GM21526 (cell line): ENCODE measurements at regions not wholly inside any gene's neighbourhood (a gene's known extent, or its start where the extent isn't known, plus 50 kb on each side); places are given as distances from the start of the nearest gene placed in this dataset.

Experiments used
- ATAC-seq: cut with Tn5 transposase; IDR thresholded peaks from one replicate; pipeline ENCODE4 v1.9.1; 2021; ENCODE audit warnings: moderate library complexity; ENCODE audit not compliant: unreplicated experiment, low FRiP score

GRCh38 chr1:119294722-119295121 lies 73.9 kb upstream of the HAO2 start:
- no peak for ATAC-seq

- ATAC-seq: no peak
Observed at GRCh38 chr1:119298687-119299303, 69.8 kb upstream of the HAO2 start.

GRCh38 chr1:119302011-119302410 lies 66.6 kb upstream of the HAO2 start:
- no peak for ATAC-seq

- no peak for ATAC-seq
Observed at GRCh38 chr1:119308130-119308700, 60.4 kb upstream of the HAO2 start.

- no peak for ATAC-seq
Observed at GRCh38 chr1:119308806-119309205, 59.8 kb upstream of the HAO2 start.

- ATAC-seq: no peak
Observed at GRCh38 chr1:119310301-119310700, 58.3 kb upstream of the HAO2 start.

- no peak for ATAC-seq
Observed at GRCh38 chr1:119312500-119312899, 56.1 kb upstream of the HAO2 start.

GRCh38 chr1:119314001-119314796 lies 54.4 kb upstream of the HAO2 start:
- no peak for ATAC-seq

- no peak for ATAC-seq
Observed at GRCh38 chr1:119316870-119317416, 51.6 kb upstream of the HAO2 start.

- ATAC-seq: no peak
Observed at GRCh38 chr1:119318466-119319309, 49.9 kb upstream of the HAO2 start.
